Left colon (tissue), 2 donors: ENCODE measurements at regions not wholly inside any gene's neighbourhood (a gene's known extent, or its start where the extent isn't known, plus 50 kb on each side); places are given as distances from the start of the nearest gene placed in this dataset.

Experiments used
- ATAC-seq: fragments of 200-7000 bp; cut with Tn5 transposase; one replicate; pipeline ENCODE4 v1.9.1; 2020; ENCODE audit warnings: mild to moderate bottlenecking, moderate library complexity
- DNase-seq, 2 donors: peaks; one replicate each; pipeline ENCODE4 v3.0.0-alpha.2; 2020
- intact Hi-C, 2 donors: fragments of 100-400 bp; cut with DNase I in 1 of 2; cut with micrococcal nuclease in 1 of 2; formaldehyde crosslinking; loops; one replicate each; pipeline versions ENCODE4 v1.11.2 to v1.14.0; 2022; cut with DNase I, micrococcal nuclease
- donor health status: DM: no; HTN: no; CAD: no.
- donor health status: DM: yes; HTN: yes; CAD: no.

GRCh38 chr4:122293374-122294365 is 85.1 kb upstream of the ADAD1 start:
- ATAC-seq (no peak), DNase-seq (no peak)
- intact Hi-C loops: no loop called here

DNA sequence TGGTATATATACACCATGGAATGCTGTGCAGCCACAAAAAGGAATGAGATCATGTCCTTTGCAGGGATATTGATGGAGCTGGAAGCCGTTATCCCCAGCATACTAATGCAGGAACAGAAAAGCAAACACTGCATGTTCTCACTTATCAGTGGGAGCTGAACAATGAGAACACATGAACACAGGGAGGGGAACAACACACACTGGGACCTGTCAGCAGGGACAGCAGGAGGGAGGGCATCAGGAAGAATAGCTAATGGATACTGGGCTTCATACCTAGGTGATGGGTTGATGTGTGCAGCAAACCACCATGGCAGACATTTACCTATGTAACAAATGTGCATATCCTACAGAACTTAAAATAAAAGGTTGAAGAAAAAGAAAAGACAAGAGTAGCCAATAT is 81.1 kb upstream of the ADAD1 start:
- no peak for DNase-seq
- intact Hi-C loops: no loop called here

GRCh38 chr4:122300776-122301175 is 78.0 kb upstream of the ADAD1 start:
- no peak for ATAC-seq

More for the DNA sequence above, 81.1 kb upstream of the ADAD1 start:
- ATAC-seq: no peak

GRCh38 chr4:122305853-122306252 is 73.0 kb upstream of the ADAD1 start:
- DNase-seq: no peak
- no peak for ATAC-seq
- intact Hi-C loops: no loop called here

More at GRCh38 chr4:122300776-122301175, 78.0 kb upstream of the ADAD1 start:
- intact Hi-C loops: no loop called here
- DNase-seq: no peak

DNA sequence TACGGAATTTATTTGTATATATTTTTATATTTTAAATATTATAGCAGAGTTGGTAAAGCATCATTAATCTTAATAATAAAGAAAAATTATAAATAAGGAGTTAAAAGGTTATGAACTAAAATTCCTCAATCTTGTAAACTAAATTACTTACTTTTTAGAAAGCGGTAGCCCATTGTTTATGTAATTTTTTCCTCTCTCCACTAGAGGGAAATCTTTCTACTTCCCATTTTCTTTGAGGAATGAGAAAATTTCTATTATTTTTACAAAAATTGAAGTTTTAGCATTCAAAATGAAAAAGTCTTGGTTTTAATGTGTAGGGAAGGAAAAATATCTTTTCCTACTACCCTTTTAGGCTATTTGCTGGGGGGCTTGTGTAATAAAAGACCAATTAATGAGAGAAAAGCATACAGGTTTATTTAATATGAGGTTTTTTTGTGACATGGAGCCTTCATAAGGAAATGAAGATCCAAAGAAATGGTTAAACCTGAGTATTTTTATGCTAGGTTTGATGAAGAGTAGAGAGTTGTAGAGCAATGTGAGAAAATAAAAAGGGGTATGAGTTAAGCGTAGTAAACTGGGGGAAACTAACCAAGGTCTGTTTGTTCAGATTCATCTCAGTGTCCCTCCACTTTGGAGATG is 68.7 kb upstream of the ADAD1 start:
- ATAC-seq: no peak
- no peak for DNase-seq
- intact Hi-C loops: no loop called here

GRCh38 chr4:122313006-122313646 is 65.7 kb upstream of the ADAD1 start:
- DNase-seq (no peak), ATAC-seq (no peak)
- intact Hi-C loops: no loop called here

DNA sequence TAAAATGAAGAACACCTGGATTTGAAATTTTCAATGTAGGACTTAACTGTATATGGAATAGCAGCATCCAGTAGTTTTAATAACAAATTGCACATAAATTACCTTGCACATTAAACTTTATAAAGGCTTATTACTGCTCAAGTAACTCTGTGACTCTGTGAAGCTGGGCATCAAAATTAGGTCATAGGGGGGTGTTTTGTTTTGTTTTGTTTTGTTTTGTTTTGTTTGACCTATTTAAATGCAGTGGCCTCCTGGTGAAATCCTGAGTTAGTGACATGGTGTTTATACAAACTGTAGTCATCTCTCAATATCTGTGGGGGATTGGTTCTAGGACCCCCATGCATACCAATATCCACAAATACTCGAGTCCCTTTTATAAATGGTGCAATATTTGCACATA is 51.9 kb upstream of the ADAD1 start:
- ATAC-seq: no peak
- intact Hi-C loops: no loop called here
- DNase-seq: no peak

- DNase-seq (no peak), ATAC-seq (no peak)
- intact Hi-C loops: no loop called here
Measured at GRCh38 chr4:122328893-122329292, 49.9 kb upstream of the ADAD1 start.
